Activated B cell treated with CpG ODN at 0.5 μM for 24 hours (primary cell): ENCODE measurements at regions not wholly inside any gene's neighbourhood (a gene's known extent, or its start where the extent isn't known, plus 50 kb on each side); places are given as distances from the start of the nearest gene placed in this dataset.

ENCODE experiments used
- ATAC-seq: fragments of 200-7000 bp; cut with Tn5 transposase; one replicate; pipeline ENCODE4 v1.10.0; 2021; ENCODE audit warnings: low read depth, mild to moderate bottlenecking, moderate library complexity
- CTCF ChIA-PET: fragments of 350-600 bp; sonication (Branson Sonifier 250); formaldehyde crosslinking; loops from one replicate; lab custom pipeline; 2021; ENCODE audit warnings: antibody characterized with exemption; lab: Charles Lee
- POLR2A ChIA-PET: fragments of 350-600 bp; sonication (Branson Sonifier 250); formaldehyde crosslinking; loops from one replicate; lab custom pipeline; 2021; ENCODE audit warnings: antibody characterized with exemption; lab: Charles Lee
- DNase-seq: peaks from one replicate; pipeline ENCODE4 v3.0.0; 2022
- H3K27ac Mint-ChIP-seq: one replicate; pipeline ENCODE4 v1.8.0; 2020; ENCODE audit warnings: mixed read lengths
- H3K27me3 Mint-ChIP-seq: one replicate; pipeline ENCODE4 v1.8.0; 2021; ENCODE audit warnings: mixed read lengths
- H3K36me3 Mint-ChIP-seq: one replicate; pipeline ENCODE4 v1.8.0; 2021; ENCODE audit warnings: low read depth, mixed read lengths
- H3K4me1 Mint-ChIP-seq: one replicate; pipeline ENCODE4 v1.8.0; 2021; ENCODE audit warnings: mixed read lengths
- H3K4me3 Mint-ChIP-seq: one replicate; pipeline ENCODE4 v1.8.0; 2020; ENCODE audit warnings: mild to moderate bottlenecking, mixed read lengths
- H3K9me3 Mint-ChIP-seq: one replicate; pipeline ENCODE4 v1.8.0; 2020; ENCODE audit warnings: mixed read lengths
- intact Hi-C: fragments of 100-400 bp; cut with micrococcal nuclease; formaldehyde crosslinking; loops from one replicate; pipeline ENCODE4 v1.15.1; 2024
- TF ChIP-seq, protein P1 (sequence below): fragments of 200-600 bp; IDR thresholded peaks from one replicate; pipeline ENCODE4 v1.8.0; 2022; ENCODE audit warnings: antibody characterized with exemption, mild to moderate bottlenecking

GRCh38 chr3:69565316-69565715 lies 173.9 kb upstream of the MITF start:
- POLR2A ChIA-PET: no interaction called here
- TF ChIP-seq, protein P1, sequence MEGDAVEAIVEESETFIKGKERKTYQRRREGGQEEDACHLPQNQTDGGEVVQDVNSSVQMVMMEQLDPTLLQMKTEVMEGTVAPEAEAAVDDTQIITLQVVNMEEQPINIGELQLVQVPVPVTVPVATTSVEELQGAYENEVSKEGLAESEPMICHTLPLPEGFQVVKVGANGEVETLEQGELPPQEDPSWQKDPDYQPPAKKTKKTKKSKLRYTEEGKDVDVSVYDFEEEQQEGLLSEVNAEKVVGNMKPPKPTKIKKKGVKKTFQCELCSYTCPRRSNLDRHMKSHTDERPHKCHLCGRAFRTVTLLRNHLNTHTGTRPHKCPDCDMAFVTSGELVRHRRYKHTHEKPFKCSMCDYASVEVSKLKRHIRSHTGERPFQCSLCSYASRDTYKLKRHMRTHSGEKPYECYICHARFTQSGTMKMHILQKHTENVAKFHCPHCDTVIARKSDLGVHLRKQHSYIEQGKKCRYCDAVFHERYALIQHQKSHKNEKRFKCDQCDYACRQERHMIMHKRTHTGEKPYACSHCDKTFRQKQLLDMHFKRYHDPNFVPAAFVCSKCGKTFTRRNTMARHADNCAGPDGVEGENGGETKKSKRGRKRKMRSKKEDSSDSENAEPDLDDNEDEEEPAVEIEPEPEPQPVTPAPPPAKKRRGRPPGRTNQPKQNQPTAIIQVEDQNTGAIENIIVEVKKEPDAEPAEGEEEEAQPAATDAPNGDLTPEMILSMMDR: no peak
- DNase-seq: no peak
- intact Hi-C loops: no loop called here
- H3K4me3 Mint-ChIP-seq: no peak overlapping the region
- ATAC-seq: no peak
- H3K36me3 Mint-ChIP-seq: no peaks in the 10 kb centered on the region
- H3K9me3 Mint-ChIP-seq: no peaks in the 10 kb centered on the region
- no peaks in the 10 kb centered on the region for H3K4me1 Mint-ChIP-seq
- H3K27me3 Mint-ChIP-seq: no peaks in the 10 kb centered on the region
- CTCF ChIA-PET: no interaction called here
- H3K27ac Mint-ChIP-seq: no peak overlapping the region

DNA sequence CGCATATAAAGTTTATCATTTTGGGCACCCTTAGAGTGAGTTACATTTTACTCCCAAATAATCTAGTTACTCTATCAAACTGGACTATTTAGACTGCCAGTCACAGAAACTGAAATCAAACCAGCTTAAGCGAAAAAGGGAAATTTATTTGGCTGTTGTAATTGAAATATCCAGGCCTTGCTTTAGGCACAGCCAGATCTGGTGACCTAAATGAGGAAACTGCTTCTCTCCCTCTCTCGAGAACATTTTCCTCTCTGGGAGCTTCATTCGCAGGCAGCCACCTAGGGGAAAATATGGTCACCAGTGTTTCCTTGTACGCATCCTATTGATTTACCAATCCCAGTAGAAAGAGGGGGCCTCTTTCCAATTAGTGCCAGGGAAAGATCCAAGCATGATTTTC lies 175.3 kb upstream of the MITF start:
- Mint-ChIP-seq H3K9me3 (no peaks in the 10 kb centered on the region), H3K4me1 (no peaks in the 10 kb centered on the region), H3K27ac (no peak overlapping the region), H3K4me3 (no peak overlapping the region), H3K36me3 (no peaks in the 10 kb centered on the region), H3K27me3 (no peaks in the 10 kb centered on the region)
- CTCF ChIA-PET: no interaction called here
- DNase-seq (no peak), ATAC-seq (no peak)
- TF ChIP-seq, protein P1: no peak
- POLR2A ChIA-PET: no interaction called here
- intact Hi-C loops: no loop called here

- Mint-ChIP-seq H3K36me3 (no peaks in the 10 kb centered on the region), H3K9me3 (no peaks in the 10 kb centered on the region), H3K4me1 (no peaks in the 10 kb centered on the region), H3K27me3 (no peaks in the 10 kb centered on the region), H3K27ac (no peak overlapping the region), H3K4me3 (no peak overlapping the region)
- intact Hi-C loops: no loop called here
- DNase-seq (no peak), ATAC-seq (no peak)
- ChIA-PET CTCF (no interaction called here), POLR2A (no interaction called here)
- TF ChIP-seq, protein P1: no peak
Measured at GRCh38 chr3:69563151-69563550, 176.1 kb upstream of the MITF start.

DNA sequence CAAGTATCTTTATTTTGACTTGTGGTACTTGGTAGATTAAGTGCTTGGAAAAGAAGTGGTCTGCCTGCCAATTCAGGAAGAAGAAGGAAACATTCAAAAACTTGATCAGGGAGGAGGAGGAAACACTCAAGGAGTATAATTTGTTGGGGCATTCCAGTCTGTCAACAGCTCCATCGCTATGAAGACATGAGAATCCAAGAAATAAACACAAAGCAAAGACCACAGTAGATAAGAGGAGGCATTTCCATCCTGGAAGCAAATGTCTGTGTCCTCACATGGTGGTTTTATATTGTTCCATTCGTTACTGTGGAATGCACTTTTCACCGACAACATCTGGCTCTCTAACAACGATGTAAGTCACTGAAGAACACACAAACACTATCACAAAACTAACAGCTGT lies 176.1 kb upstream of the FRMD4B start:
- DNase-seq: no peak
- CTCF ChIA-PET: no interaction called here

GRCh38 chr3:69560818-69561217 lies 174.9 kb upstream of the FRMD4B start:
- H3K27ac Mint-ChIP-seq: no peak overlapping the region
- no peaks in the 10 kb centered on the region for H3K9me3 Mint-ChIP-seq
- DNase-seq (no peak), ATAC-seq (no peak)
- TF ChIP-seq, protein P1: no peak
- ChIA-PET CTCF (no interaction called here), POLR2A (no interaction called here)
- no peaks in the 10 kb centered on the region for H3K27me3 Mint-ChIP-seq
- H3K4me1 Mint-ChIP-seq: no peaks in the 10 kb centered on the region
- no peaks in the 10 kb centered on the region for H3K36me3 Mint-ChIP-seq
- intact Hi-C loops: no loop called here
- H3K4me3 Mint-ChIP-seq: no peak overlapping the region

More for the DNA sequence above, 176.1 kb upstream of the FRMD4B start:
- POLR2A ChIA-PET: no interaction called here
- no peak for ATAC-seq
- no peaks in the 10 kb centered on the region for H3K36me3 Mint-ChIP-seq
- H3K4me1 Mint-ChIP-seq: no peaks in the 10 kb centered on the region
- intact Hi-C loops: no loop called here
- no peak overlapping the region for H3K27ac Mint-ChIP-seq
- no peaks in the 10 kb centered on the region for H3K9me3 Mint-ChIP-seq
- H3K27me3 Mint-ChIP-seq: no peaks in the 10 kb centered on the region
- TF ChIP-seq, protein P1: no peak
- H3K4me3 Mint-ChIP-seq: no peak overlapping the region
